ENCODE measurements at regions not wholly inside any gene's neighbourhood (a gene's known extent, or its start where the extent isn't known, plus 50 kb on each side); places are given as distances from the start of the nearest gene placed in this dataset.

- Histone ChIP-seq H3K4me3 (no peak overlapping the region), H4K20me1 (no peaks in the 10 kb centered on the region), H3K9ac (no peak overlapping the region), H3K4me1 (no peaks in the 10 kb centered on the region), H3K27me3 (no peaks in the 10 kb centered on the region), H3K9me3 (replicated peaks in 1 of 11) (peaks cover 0 to 3% (median 0%) of the 10 kb centered on the region in 11 experiments; a peak in 3 of 22 replicates), H3K36me3 (no peaks in the 10 kb centered on the region), H3K4me2 (no peak overlapping the region), H3K27ac (no peak overlapping the region)
- TF ChIP-seq Cebpa-rat (IDR thresholded peaks at IDR 0.05) = no peak
Observed at GRCh38 chr12:73240110-73240509, 967.9 kb downstream of the TRHDE start.

- Histone ChIP-seq H3K27me3 (no peaks in the 10 kb centered on the region), H3K9ac (no peak overlapping the region), H3K36me3 (no peaks in the 10 kb centered on the region), H3K9me3 (replicated peaks in 1 of 11) (peaks cover 2 to 17% (median 4%) of the 10 kb centered on the region in 11 experiments; a peak in 10 of 22 replicates), H3K27ac (no peak overlapping the region), H3K4me3 (no peak overlapping the region), H3K4me2 (no peak overlapping the region), H4K20me1 (no peaks in the 10 kb centered on the region), H3K4me1 (no peaks in the 10 kb centered on the region)
- TF ChIP-seq Cebpa-rat (IDR thresholded peaks at IDR 0.05) = no peak
Observed at GRCh38 chr12:73262788-73263381, 990.7 kb downstream of the TRHDE start.

DNA sequence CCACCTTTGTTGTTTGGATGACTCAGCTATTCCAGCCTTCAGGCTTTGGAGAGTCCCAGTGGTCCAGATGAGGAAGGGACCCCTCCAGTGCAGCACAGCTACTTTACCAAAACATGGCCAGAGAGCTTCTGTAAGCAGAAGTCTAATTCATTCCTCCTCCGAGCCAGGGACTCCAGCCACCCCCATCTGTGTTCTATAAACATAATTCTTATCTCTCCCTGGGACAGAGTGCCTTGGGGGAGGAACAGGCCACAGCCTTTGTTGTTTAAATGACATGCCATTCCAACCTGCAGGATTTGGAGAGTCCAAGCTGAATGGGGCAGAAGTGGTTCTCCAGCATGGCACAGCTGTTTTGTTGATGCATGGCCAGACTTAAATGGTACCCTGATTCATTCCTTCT is 994.0 kb downstream of the TRHDE start:
- H3K9me3 ChIP-seq (replicated peaks in 1 of 11) = peaks cover 4 to 20% (median 11%) of the 10 kb centered on the region in 11 experiments; a peak in 11 of 22 replicates
- TF ChIP-seq Cebpa-rat (IDR thresholded peaks at IDR 0.05) = no peak
- H3K27ac ChIP-seq = no peak overlapping the region
- H3K4me3 ChIP-seq = no peak overlapping the region
- H3K36me3 ChIP-seq = no peaks in the 10 kb centered on the region
- H3K27me3 ChIP-seq = no peaks in the 10 kb centered on the region
- no peak overlapping the region for H3K4me2 ChIP-seq
- H3K4me1 ChIP-seq = no peaks in the 10 kb centered on the region
- no peaks in the 10 kb centered on the region for H4K20me1 ChIP-seq
- H3K9ac ChIP-seq = no peak overlapping the region

- TF ChIP-seq Cebpa-rat (IDR thresholded peaks at IDR 0.05) = no peak
- no peaks in the 10 kb centered on the region for H3K9me3 ChIP-seq (replicated peaks in 1 of 11)
Observed at GRCh38 chr12:73274976-73275375, 1002.8 kb downstream of the TRHDE start.

DNA sequence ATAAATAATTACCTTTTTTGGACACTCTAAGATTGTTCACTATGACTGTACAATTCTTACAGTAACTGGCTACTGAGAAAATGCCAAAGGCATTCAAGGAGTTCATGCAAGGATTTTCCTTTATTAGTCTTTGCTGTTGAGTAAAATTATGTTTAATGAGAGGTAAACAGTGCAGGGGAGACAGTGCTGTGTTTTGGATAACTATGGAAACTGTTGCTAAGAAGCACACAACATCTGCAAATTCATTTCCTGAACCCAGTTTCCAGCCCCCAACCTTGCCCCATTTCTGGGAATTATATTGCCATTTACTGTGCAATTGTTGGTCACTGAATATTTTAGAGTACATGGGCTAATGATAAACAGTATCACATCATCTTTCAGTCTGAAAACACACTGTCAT is 1005.8 kb downstream of the TRHDE start:
- TF ChIP-seq Cebpa-rat (IDR thresholded peaks at IDR 0.05) = no peak
- H3K4me2 ChIP-seq = no peak overlapping the region
- H3K27ac ChIP-seq = no peak overlapping the region
- H3K36me3 ChIP-seq = no peaks in the 10 kb centered on the region
- H3K4me3 ChIP-seq = no peak overlapping the region
- H3K27me3 ChIP-seq = no peaks in the 10 kb centered on the region
- H3K4me1 ChIP-seq = no peaks in the 10 kb centered on the region
- no peaks in the 10 kb centered on the region for H4K20me1 ChIP-seq
- H3K9me3 ChIP-seq (replicated peaks in 1 of 11) = no peaks in the 10 kb centered on the region
- no peak overlapping the region for H3K9ac ChIP-seq

More at GRCh38 chr12:73274976-73275375, 1002.8 kb downstream of the TRHDE start:
- Histone ChIP-seq H3K27ac (no peak overlapping the region), H3K4me1 (no peaks in the 10 kb centered on the region), H3K36me3 (no peaks in the 10 kb centered on the region), H3K4me3 (no peak overlapping the region), H3K9ac (no peak overlapping the region), H3K27me3 (no peaks in the 10 kb centered on the region), H4K20me1 (no peaks in the 10 kb centered on the region), H3K4me2 (no peak overlapping the region)

DNA sequence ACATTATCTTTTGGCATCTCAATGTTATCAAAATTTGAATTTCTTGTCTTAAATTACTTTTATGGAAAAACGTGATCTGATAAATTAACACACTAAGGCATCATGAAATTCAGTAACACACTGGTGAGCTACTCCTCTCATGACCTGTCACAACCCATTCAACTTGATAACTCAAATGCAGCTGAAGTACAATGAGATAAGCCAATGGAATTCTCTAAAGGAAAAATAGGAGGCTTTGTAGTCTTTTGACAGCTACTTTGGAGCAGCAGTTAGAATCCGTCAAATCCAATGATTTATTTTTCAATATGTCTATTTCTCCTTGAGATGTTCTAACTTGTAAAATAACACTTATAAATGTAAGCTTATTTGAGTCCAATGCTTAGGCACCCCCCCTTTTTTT is 1029.4 kb downstream of the TRHDE start:
- H3K27ac ChIP-seq = no peak overlapping the region
- H3K4me2 ChIP-seq = no peak overlapping the region
- no peaks in the 10 kb centered on the region for H3K27me3 ChIP-seq
- H4K20me1 ChIP-seq = no peaks in the 10 kb centered on the region
- no peak for TF ChIP-seq Cebpa-rat (IDR thresholded peaks at IDR 0.05)
- H3K36me3 ChIP-seq = no peaks in the 10 kb centered on the region
- H3K9ac ChIP-seq = no peak overlapping the region
- no peaks in the 10 kb centered on the region for H3K4me1 ChIP-seq
- H3K4me3 ChIP-seq = no peak overlapping the region
- no peaks in the 10 kb centered on the region for H3K9me3 ChIP-seq (replicated peaks in 1 of 11)

DNA sequence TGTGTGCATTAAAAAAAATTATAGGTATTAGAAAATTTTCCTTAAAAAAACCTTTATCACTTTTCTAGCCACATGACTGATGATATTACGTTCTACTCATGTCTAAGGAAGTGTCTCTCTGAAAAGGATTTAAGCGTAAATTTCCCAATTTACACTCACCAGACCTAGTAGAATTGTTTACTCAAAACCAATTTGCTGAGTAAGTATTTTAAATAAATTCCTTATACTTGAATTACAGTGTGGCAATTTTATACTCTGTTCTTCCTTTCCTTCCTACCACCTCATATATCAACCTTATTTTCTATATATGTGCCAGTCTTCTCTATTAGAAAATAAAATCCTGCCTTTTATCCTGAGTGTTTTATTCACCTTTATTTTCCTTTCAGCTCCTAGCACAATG is 1035.1 kb downstream of the TRHDE start:
- Histone ChIP-seq H3K27me3 (no peaks in the 10 kb centered on the region), H3K27ac (no peak overlapping the region), H3K4me2 (no peak overlapping the region), H3K4me3 (no peak overlapping the region), H3K4me1 (0 out of 20 replicates have a peak, but pooled peaks cover 0 to 3% (median 0%) of the 10 kb centered on the region in 10 experiments), H3K36me3 (no peaks in the 10 kb centered on the region), H4K20me1 (no peaks in the 10 kb centered on the region), H3K9ac (no peak overlapping the region), H3K9me3 (replicated peaks in 1 of 11) (no peaks in the 10 kb centered on the region)
- TF ChIP-seq Cebpa-rat (IDR thresholded peaks at IDR 0.05) = no peak

- Histone ChIP-seq H3K9ac (no peak overlapping the region), H4K20me1 (no peaks in the 10 kb centered on the region), H3K4me3 (no peak overlapping the region), H3K4me2 (no peak overlapping the region), H3K27ac (no peak overlapping the region), H3K4me1 (0 out of 20 replicates have a peak, but pooled peaks cover 0 to 3% (median 0%) of the 10 kb centered on the region in 10 experiments), H3K36me3 (no peaks in the 10 kb centered on the region), H3K9me3 (replicated peaks in 1 of 11) (no peaks in the 10 kb centered on the region), H3K27me3 (no peaks in the 10 kb centered on the region)
- TF ChIP-seq Cebpa-rat (IDR thresholded peaks at IDR 0.05) = no peak
Observed at GRCh38 chr12:73308079-73308478, 1035.9 kb downstream of the TRHDE start.

GRCh38 chr12:73308747-73309146 is 1036.6 kb downstream of the TRHDE start:
- Histone ChIP-seq H3K27ac (no peak overlapping the region), H3K36me3 (no peaks in the 10 kb centered on the region), H3K9ac (no peak overlapping the region), H3K9me3 (replicated peaks in 1 of 11) (no peaks in the 10 kb centered on the region), H3K4me3 (no peak overlapping the region), H3K4me1 (0 out of 20 replicates have a peak, but pooled peaks cover 0 to 3% (median 0%) of the 10 kb centered on the region in 10 experiments), H3K27me3 (no peaks in the 10 kb centered on the region), H4K20me1 (no peaks in the 10 kb centered on the region), H3K4me2 (no peak overlapping the region)
- no peak for TF ChIP-seq Cebpa-rat (IDR thresholded peaks at IDR 0.05)

GRCh38 chr12:73321319-73321718 is 1049.1 kb downstream of the TRHDE start:
- H3K4me2 ChIP-seq = no peak overlapping the region
- TF ChIP-seq Cebpa-rat (IDR thresholded peaks at IDR 0.05) = no peak
- no peak overlapping the region for H3K4me3 ChIP-seq
- no peak overlapping the region for H3K9ac ChIP-seq
- peaks cover 14 to 29% (median 22%) of the 10 kb centered on the region in 11 experiments for H3K9me3 ChIP-seq (replicated peaks in 1 of 11)
- H3K36me3 ChIP-seq = no peaks in the 10 kb centered on the region
- H3K27ac ChIP-seq = no peak overlapping the region
- no peaks in the 10 kb centered on the region for H4K20me1 ChIP-seq
- no peaks in the 10 kb centered on the region for H3K27me3 ChIP-seq
- H3K4me1 ChIP-seq = no peaks in the 10 kb centered on the region
